ENCODE measurements at regions not wholly inside any gene's neighbourhood (a gene's known extent, or its start where the extent isn't known, plus 50 kb on each side); places are given as distances from the start of the nearest gene placed in this dataset.
"Not testable (repeated sequence)": the region's sequence is repeated elsewhere in the genome, so short reads cannot be mapped to it uniquely, and the experiment has no call there.

- DNase-seq: no peak
Observed at GRCh38 chr11:100584201-100584985, 102.7 kb upstream of the ARHGAP42 start.

GRCh38 chr11:100585728-100586127, 101.4 kb upstream of the ARHGAP42 start:
- DNase-seq: no peak

- no peak for DNase-seq
Observed at GRCh38 chr11:100586361-100587101, 100.6 kb upstream of the ARHGAP42 start.

- DNase-seq: no peak
Observed at GRCh38 chr11:100592619-100593260, 94.3 kb upstream of the ARHGAP42 start.

GRCh38 chr11:100593291-100593690, 93.8 kb upstream of the ARHGAP42 start:
- no peak for DNase-seq

GRCh38 chr11:100594320-100594719, 92.8 kb upstream of the ARHGAP42 start:
- no peak for DNase-seq

GRCh38 chr11:100600941-100601340, 86.1 kb upstream of the ARHGAP42 start:
- no peak for DNase-seq

- no peak for DNase-seq
Observed at GRCh38 chr11:100602716-100603115, 84.4 kb upstream of the ARHGAP42 start.

- not testable (repeated sequence) for DNase-seq
Observed at GRCh38 chr11:100607761-100608160, 79.3 kb upstream of the ARHGAP42 start.

- DNase-seq: no peak
Observed at GRCh38 chr11:100612766-100613165, 74.3 kb upstream of the ARHGAP42 start.

- DNase-seq: no peak
Observed at GRCh38 chr11:100618914-100619313, 68.2 kb upstream of the ARHGAP42 start.

GRCh38 chr11:100619484-100619883, 67.6 kb upstream of the ARHGAP42 start:
- DNase-seq: no peak

- no peak for DNase-seq
Observed at GRCh38 chr11:100622404-100622803, 64.7 kb upstream of the ARHGAP42 start.

- no peak for DNase-seq
Observed at GRCh38 chr11:100624346-100624745, 62.7 kb upstream of the ARHGAP42 start.

GRCh38 chr11:100625041-100625440, 62.0 kb upstream of the ARHGAP42 start:
- DNase-seq: no peak

GRCh38 chr11:100629671-100630070, 57.4 kb upstream of the ARHGAP42 start:
- DNase-seq: no peak

GRCh38 chr11:100630898-100631297, 56.2 kb upstream of the ARHGAP42 start:
- no peak for DNase-seq

- DNase-seq: no peak
Observed at GRCh38 chr11:100631316-100631715, 55.8 kb upstream of the ARHGAP42 start.

GRCh38 chr11:100632941-100633452, 54.1 kb upstream of the ARHGAP42 start:
- no peak for DNase-seq

- DNase-seq: no peak
Observed at GRCh38 chr11:100635194-100635593, 51.9 kb upstream of the ARHGAP42 start.

GRCh38 chr11:100636536-100636935, 50.6 kb upstream of the ARHGAP42 start:
- no peak for DNase-seq
